ENCODE measurements at regions not wholly inside any gene's neighbourhood (a gene's known extent, or its start where the extent isn't known, plus 50 kb on each side); places are given as distances from the start of the nearest gene placed in this dataset.
"Not testable (repeated sequence)": the region's sequence is repeated elsewhere in the genome, so short reads cannot be mapped to it uniquely, and the experiment has no call there.

GRCh38 chr6:139985236-139985815, 610.9 kb upstream of the CITED2 start:
- no peak for DNase-seq

- no peak for DNase-seq
Observed at GRCh38 chr6:139984317-139984716, 609.9 kb upstream of the CITED2 start.

GRCh38 chr6:139983555-139984276, 609.3 kb upstream of the CITED2 start:
- no peak for DNase-seq

GRCh38 chr6:139982652-139983295, 608.3 kb upstream of the CITED2 start:
- DNase-seq: no peak

- DNase-seq: no peak
Observed at GRCh38 chr6:139982195-139982594, 607.7 kb upstream of the CITED2 start.

GRCh38 chr6:139981768-139982181, 607.3 kb upstream of the CITED2 start:
- DNase-seq: no peak

GRCh38 chr6:139981066-139981624, 606.7 kb upstream of the CITED2 start:
- no peak for DNase-seq

GRCh38 chr6:139980631-139981030, 606.2 kb upstream of the CITED2 start:
- DNase-seq: not testable (repeated sequence)

GRCh38 chr6:139979021-139979725, 604.7 kb upstream of the CITED2 start:
- DNase-seq: no peak

- no peak for DNase-seq
Observed at GRCh38 chr6:139977887-139978332, 603.5 kb upstream of the CITED2 start.

GRCh38 chr6:139973669-139974344, 599.4 kb upstream of the CITED2 start:
- no peak for DNase-seq

GRCh38 chr6:139972116-139972515, 597.7 kb upstream of the CITED2 start:
- DNase-seq: no peak

GRCh38 chr6:139970591-139970991, 596.1 kb upstream of the CITED2 start:
- no peak for DNase-seq

- no peak for DNase-seq
Observed at GRCh38 chr6:139967497-139967896, 593.0 kb upstream of the CITED2 start.

GRCh38 chr6:139965393-139965792, 590.9 kb upstream of the CITED2 start:
- no peak for DNase-seq

GRCh38 chr6:139964737-139965136, 590.3 kb upstream of the CITED2 start:
- DNase-seq: no peak

GRCh38 chr6:139962654-139963347, 588.4 kb upstream of the CITED2 start:
- no peak for DNase-seq

GRCh38 chr6:139961190-139961589, 586.7 kb upstream of the CITED2 start:
- no peak for DNase-seq

- no peak for DNase-seq
Observed at GRCh38 chr6:139960671-139961070, 586.2 kb upstream of the CITED2 start.

GRCh38 chr6:139955366-139956155, 581.1 kb upstream of the CITED2 start:
- no peak for DNase-seq

- DNase-seq: no peak
Observed at GRCh38 chr6:139954463-139955071, 580.1 kb upstream of the CITED2 start.
